Loucy (cell line): ENCODE measurements at regions not wholly inside any gene's neighbourhood (a gene's known extent, or its start where the extent isn't known, plus 50 kb on each side); places are given as distances from the start of the nearest gene placed in this dataset.

ENCODE experiments used
- EZH2phosphoT487 ChIP-seq: fragments of 200-600 bp; IDR thresholded peaks from 2 replicates; pipeline ENCODE4 v1.6.1; 2018; ENCODE audit warnings: antibody characterized with exemption, mild to moderate bottlenecking, moderate library complexity, borderline replicate concordance
- TF ChIP-seq, protein P1 (sequence below): fragments of 200-600 bp; sonication (generic); conservative IDR thresholded peaks from 2 replicates; pipeline ENCODE4 v1.5.1; 2014; ENCODE audit warnings: mild to moderate bottlenecking, antibody characterized with exemption, low read length

DNA sequence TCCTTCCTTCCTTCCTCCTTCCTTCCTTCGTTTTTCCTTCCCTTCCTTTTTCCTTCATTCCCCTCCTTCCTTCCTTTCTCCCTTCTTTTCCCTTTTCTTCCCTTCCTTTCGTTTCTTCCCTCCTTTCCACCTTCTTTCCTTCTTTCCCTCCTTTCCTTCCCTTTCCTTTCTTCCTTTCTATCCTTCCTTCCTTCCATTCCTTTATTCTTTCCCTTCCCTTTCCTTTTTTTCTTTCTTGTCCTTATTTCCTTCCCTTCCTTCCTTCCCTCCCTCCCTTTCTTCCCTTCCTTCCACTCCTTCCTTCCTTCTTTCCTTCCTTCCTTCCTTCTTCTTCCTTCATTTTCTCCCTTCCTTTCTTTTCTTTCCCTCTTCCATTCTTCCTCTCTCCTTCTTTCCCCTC lies 394.6 kb downstream of the GABRB3 start:
- TF ChIP-seq, protein P1, sequence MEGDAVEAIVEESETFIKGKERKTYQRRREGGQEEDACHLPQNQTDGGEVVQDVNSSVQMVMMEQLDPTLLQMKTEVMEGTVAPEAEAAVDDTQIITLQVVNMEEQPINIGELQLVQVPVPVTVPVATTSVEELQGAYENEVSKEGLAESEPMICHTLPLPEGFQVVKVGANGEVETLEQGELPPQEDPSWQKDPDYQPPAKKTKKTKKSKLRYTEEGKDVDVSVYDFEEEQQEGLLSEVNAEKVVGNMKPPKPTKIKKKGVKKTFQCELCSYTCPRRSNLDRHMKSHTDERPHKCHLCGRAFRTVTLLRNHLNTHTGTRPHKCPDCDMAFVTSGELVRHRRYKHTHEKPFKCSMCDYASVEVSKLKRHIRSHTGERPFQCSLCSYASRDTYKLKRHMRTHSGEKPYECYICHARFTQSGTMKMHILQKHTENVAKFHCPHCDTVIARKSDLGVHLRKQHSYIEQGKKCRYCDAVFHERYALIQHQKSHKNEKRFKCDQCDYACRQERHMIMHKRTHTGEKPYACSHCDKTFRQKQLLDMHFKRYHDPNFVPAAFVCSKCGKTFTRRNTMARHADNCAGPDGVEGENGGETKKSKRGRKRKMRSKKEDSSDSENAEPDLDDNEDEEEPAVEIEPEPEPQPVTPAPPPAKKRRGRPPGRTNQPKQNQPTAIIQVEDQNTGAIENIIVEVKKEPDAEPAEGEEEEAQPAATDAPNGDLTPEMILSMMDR = no peak
- TF ChIP-seq EZH2phosphoT487 = no peak
